ENCODE measurements at regions not wholly inside any gene's neighbourhood (a gene's known extent, or its start where the extent isn't known, plus 50 kb on each side); places are given as distances from the start of the nearest gene placed in this dataset.

DNA sequence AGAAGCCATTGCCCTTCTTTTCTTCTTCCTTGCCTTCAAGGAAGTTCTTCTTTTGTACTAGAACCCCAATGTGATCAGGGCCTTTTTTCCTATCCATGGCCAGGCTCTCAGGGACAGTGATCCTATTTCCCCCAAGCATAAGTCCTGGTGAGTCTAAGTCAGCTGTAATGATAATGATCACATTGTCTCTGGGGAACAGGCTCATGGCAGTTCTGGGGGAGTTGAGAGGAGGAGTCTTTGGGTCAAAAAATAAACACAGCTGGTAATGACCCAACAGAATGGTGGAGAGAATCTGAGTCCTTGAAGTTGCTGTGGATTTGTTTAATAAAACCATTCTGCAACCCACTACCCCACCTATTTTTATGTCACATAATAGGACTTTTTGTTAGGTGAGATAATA, 96.6 kb downstream of the SOCS6 start:
- Histone ChIP-seq H3K27me3 (no peaks in the 10 kb centered on the region), H3K9me3 (no peaks in the 10 kb centered on the region), H3K36me3 (no peaks in the 10 kb centered on the region), H3K4me1 (peaks cover 0 to 13% (median 0%) of the 10 kb centered on the region in 4 donors), H3K4me3 (no peak overlapping the region), H3K27ac (no peak overlapping the region)
- ATAC-seq = no peak
- TF ChIP-seq, protein P1, sequence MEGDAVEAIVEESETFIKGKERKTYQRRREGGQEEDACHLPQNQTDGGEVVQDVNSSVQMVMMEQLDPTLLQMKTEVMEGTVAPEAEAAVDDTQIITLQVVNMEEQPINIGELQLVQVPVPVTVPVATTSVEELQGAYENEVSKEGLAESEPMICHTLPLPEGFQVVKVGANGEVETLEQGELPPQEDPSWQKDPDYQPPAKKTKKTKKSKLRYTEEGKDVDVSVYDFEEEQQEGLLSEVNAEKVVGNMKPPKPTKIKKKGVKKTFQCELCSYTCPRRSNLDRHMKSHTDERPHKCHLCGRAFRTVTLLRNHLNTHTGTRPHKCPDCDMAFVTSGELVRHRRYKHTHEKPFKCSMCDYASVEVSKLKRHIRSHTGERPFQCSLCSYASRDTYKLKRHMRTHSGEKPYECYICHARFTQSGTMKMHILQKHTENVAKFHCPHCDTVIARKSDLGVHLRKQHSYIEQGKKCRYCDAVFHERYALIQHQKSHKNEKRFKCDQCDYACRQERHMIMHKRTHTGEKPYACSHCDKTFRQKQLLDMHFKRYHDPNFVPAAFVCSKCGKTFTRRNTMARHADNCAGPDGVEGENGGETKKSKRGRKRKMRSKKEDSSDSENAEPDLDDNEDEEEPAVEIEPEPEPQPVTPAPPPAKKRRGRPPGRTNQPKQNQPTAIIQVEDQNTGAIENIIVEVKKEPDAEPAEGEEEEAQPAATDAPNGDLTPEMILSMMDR (IDR thresholded peaks at IDR 0.05) = no peak
- no peak for TF ChIP-seq POLR2A (IDR thresholded peaks at IDR 0.05)
- DNase-seq = no peak
- intact Hi-C loops (cut with DNase I) = no loop called here

DNA sequence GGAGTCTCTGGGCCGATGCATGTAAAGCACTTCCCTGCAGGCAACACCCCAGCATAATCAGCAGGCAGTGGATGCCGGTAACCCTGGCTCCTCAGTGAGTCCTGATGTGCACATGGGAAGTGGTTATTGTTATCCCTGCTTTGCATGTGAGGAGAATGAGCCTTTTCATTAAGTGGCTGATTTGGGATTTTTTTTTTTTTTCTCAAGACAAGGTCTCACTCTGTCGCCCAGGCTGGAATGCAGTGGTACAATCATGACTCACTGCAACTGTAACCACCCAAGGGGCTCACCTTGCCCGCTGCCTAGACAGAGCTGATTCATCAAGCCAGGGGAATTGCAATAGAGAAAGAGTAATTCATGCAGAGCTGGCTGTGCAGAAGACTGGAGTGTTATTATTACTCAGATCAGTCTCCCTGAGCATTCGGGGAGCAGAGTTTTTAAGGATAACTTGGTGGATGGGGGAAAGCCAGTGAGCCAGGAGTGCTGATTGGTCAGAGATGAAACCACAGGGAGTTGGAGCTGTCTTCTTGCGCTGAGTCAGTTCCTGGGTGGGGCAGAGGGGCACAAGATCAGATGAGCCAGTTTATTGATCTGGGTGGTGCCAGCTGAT, 95.4 kb downstream of the SOCS6 start:
- no peaks in the 10 kb centered on the region for H3K36me3 ChIP-seq
- H3K27ac ChIP-seq = no peak overlapping the region
- no peak for ATAC-seq
- intact Hi-C loops (cut with DNase I) = no loop called here
- no peaks in the 10 kb centered on the region for H3K27me3 ChIP-seq
- no peak for TF ChIP-seq POLR2A (IDR thresholded peaks at IDR 0.05)
- TF ChIP-seq, protein P1 (IDR thresholded peaks at IDR 0.05) = no peak
- H3K9me3 ChIP-seq = no peaks in the 10 kb centered on the region
- 64% methylated on average over 4 of the region's 6 CpGs for WGBS (ENCODE audit: insufficient coverage, low coverage, low lambda C conversion rate, missing lambda C conversion rate)
- H3K4me3 ChIP-seq = no peak overlapping the region
- DNase-seq = no peak
- peaks cover 0 to 13% (median 0%) of the 10 kb centered on the region in 4 donors for H3K4me1 ChIP-seq

DNA sequence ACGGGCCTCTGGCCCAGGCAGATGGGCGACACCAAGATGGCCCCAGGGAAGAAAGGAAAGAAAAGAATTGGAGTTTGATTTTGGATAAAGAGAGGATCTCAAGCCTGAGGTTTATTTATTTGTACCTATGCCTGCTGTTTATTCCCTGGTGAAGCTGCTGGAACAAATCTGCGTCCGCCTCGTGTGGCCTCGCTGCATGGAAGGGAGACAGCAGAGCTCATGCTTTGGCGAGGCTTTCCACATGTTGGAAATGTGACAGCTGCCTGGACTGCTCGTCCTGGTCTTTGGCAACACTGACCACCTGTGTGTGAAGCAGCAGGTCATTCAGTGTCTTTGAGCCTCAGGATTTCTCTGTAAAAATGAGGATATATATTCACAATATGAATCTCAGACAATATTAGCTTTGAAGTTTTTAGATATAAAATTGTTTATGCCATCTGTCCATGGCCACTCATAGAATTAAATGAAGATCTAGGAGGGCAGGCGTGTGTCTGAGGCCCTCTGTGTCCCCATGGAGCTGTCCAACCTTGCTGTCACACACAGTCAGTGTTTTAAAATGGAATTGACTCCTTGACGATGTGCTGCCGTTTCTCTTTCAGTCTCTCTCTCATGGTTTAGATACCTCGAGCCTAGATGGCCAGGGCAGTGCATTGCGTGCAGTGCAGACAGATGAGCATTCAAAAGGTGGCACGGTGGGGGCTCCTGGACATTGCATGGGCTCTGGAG, 94.3 kb downstream of the SOCS6 start:
- Histone ChIP-seq H3K9me3 (no peaks in the 10 kb centered on the region), H3K27ac (no peak overlapping the region), H3K27me3 (no peaks in the 10 kb centered on the region), H3K4me3 (no peak overlapping the region), H3K36me3 (no peaks in the 10 kb centered on the region), H3K4me1 (peaks cover 0 to 18% (median under 1%) of the 10 kb centered on the region in 4 donors)
- TF ChIP-seq POLR2A (IDR thresholded peaks at IDR 0.05) = no peak
- TF ChIP-seq, protein P1 (IDR thresholded peaks at IDR 0.05) = no peak
- intact Hi-C loops (cut with DNase I) = no loop called here
- ATAC-seq (no peak), DNase-seq (no peak)
- 55% methylated on average over 7 of the region's 14 CpGs for WGBS (ENCODE audit: insufficient coverage, low coverage, low lambda C conversion rate, missing lambda C conversion rate)

DNA sequence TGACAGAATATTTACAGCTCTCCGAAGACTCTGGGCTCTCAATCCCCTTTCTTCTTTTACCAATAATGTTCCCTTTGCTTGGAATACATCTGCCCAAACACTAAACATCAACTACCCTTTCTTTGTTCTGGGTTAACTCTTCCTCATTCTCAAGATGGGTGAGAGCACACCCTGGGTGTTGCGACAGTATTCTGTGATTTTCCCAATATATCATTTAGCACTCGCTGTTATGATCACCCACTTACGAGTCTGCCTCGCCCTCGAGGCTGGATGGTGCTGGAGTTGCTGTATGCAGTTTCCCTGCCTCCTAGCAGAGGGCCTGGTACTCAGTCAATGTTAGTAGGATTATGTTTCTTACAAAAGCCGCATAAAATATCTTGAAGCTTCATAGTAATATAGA, 93.2 kb downstream of the SOCS6 start:
- Histone ChIP-seq H3K36me3 (no peaks in the 10 kb centered on the region), H3K27me3 (no peaks in the 10 kb centered on the region), H3K4me1 (peaks cover 0 to 22% (median 6%) of the 10 kb centered on the region in 4 donors), H3K27ac (no peak overlapping the region), H3K9me3 (no peaks in the 10 kb centered on the region), H3K4me3 (no peak overlapping the region)
- intact Hi-C loops (cut with DNase I) = no loop called here
- DNase-seq (no peak), ATAC-seq (no peak)
- 58% methylated on average over 5 of the region's 7 CpGs for WGBS (ENCODE audit: insufficient coverage, low coverage, low lambda C conversion rate, missing lambda C conversion rate)
- TF ChIP-seq POLR2A (IDR thresholded peaks at IDR 0.05) = no peak
- TF ChIP-seq, protein P1 (IDR thresholded peaks at IDR 0.05) = no peak

Measured in right lobe of liver (tissue), 6 donors.